ENCODE measurements at regions not wholly inside any gene's neighbourhood (a gene's known extent, or its start where the extent isn't known, plus 50 kb on each side); places are given as distances from the start of the nearest gene placed in this dataset.

DNA sequence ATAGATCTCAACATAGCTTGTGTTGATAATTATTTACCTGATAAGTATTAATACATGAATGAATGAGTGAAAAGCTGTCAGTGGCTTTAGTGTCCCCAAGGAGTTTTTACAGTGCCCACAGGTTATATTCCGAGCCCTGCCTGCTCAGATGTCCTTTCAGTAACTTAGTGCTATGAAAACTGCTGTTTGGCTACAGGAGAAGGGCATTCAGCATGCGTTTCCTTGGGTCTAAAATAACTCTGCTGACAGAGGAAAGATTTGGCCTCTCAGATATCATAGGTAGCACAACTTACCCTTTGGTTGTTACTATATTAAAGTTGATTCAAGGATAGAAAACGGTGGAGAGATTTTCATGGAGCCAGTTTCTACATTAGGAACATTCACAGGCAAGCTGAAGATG lies 241.0 kb downstream of the ETAA1 start:
- Mint-ChIP-seq H3K36me3 (no peaks in the 10 kb centered on the region), H3K27me3 (no peaks in the 10 kb centered on the region), H3K4me1 (no peaks in the 10 kb centered on the region), H3K27ac (no peak overlapping the region), H3K9me3 (peaks cover 0 to 2% (median 0%) of the 10 kb centered on the region in 3 donors), H3K4me3 (no peak overlapping the region)

GRCh38 chr2:67641312-67642045 lies 244.3 kb downstream of the ETAA1 start:
- Mint-ChIP-seq H3K9me3 (peaks cover 1 to 3% (median 2%) of the 10 kb centered on the region in 3 donors), H3K27me3 (no peaks in the 10 kb centered on the region), H3K36me3 (no peaks in the 10 kb centered on the region), H3K4me3 (no peak overlapping the region), H3K27ac (no peak overlapping the region), H3K4me1 (no peaks in the 10 kb centered on the region)

DNA sequence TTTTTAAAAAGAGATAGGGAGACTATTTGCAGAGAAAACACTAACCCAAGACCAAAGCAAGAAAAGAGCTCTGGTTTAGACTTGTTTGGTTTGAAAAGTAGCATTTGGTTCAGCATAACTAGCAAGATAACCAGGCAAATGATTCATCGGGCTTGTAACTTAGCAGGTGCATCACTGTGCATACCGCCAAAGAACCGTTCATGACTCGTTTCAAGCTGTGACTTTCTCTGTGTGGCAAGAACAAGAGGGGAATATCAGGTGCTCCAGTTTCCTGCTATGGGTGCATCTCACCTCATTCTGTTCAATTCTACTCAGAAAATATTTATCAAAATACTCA lies 244.9 kb downstream of the ETAA1 start:
- H3K4me3 Mint-ChIP-seq = no peak overlapping the region
- H3K4me1 Mint-ChIP-seq = no peaks in the 10 kb centered on the region
- peaks cover 3 to 9% (median 7%) of the 10 kb centered on the region in 3 donors for H3K9me3 Mint-ChIP-seq
- no peaks in the 10 kb centered on the region for H3K36me3 Mint-ChIP-seq
- H3K27ac Mint-ChIP-seq = no peak overlapping the region
- no peaks in the 10 kb centered on the region for H3K27me3 Mint-ChIP-seq

GRCh38 chr2:67642961-67643360 lies 245.8 kb downstream of the ETAA1 start:
- H3K36me3 Mint-ChIP-seq = no peaks in the 10 kb centered on the region
- no peak overlapping the region for H3K27ac Mint-ChIP-seq
- H3K4me1 Mint-ChIP-seq = no peaks in the 10 kb centered on the region
- H3K4me3 Mint-ChIP-seq = no peak overlapping the region
- peaks cover 5 to 11% (median 9%) of the 10 kb centered on the region in 3 donors for H3K9me3 Mint-ChIP-seq
- H3K27me3 Mint-ChIP-seq = no peaks in the 10 kb centered on the region

- Mint-ChIP-seq H3K27ac (no peak overlapping the region), H3K27me3 (no peaks in the 10 kb centered on the region)
Measured at GRCh38 chr2:67645280-67646138, 248.4 kb downstream of the ETAA1 start.

DNA sequence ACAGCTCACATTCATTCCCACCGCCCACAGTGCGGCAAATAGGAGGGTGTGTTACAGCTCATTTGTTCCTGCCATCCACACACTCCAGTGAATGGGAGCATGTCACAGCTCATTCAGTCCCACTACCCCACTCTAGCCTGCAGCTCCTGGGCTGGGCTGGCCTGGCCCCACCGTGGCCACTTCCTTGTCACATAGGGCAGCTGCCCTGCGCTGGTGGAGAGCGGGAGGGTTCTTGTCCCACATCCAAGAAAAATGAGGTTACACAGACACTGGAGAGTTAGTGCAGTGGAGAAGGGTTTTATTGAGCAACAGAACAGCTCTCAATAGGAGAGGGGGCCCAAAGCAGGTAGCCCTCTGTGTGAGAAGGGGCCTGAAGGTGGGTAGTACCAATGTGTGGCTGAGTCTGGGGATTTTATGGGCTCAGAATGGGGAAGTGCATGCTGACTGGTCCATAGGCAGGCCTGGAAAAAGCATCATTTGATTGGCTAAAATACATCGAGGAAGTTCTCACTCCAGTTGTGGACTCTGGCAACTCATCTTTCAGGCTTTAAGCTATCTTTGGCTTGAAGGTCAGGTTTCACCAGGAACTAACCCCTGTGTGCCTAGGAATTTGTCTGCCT lies 249.7 kb downstream of the ETAA1 start:
- Mint-ChIP-seq H3K4me1 (no peaks in the 10 kb centered on the region), H3K36me3 (peaks cover 1% of the 10 kb centered on the region), H3K27ac (peak overlapping the region in 1 of 3 donors; percentile 55), H3K4me3 (peak overlapping the region in 1 of 4 donors; percentile 43), H3K9me3 (peaks cover 5 to 11% (median 9%) of the 10 kb centered on the region in 3 donors), H3K27me3 (no peaks in the 10 kb centered on the region)

More at GRCh38 chr2:67645280-67646138, 248.4 kb downstream of the ETAA1 start:
- no peaks in the 10 kb centered on the region for H3K4me1 Mint-ChIP-seq
- H3K4me3 Mint-ChIP-seq = no peak overlapping the region
- H3K9me3 Mint-ChIP-seq = peaks cover 5 to 11% (median 9%) of the 10 kb centered on the region in 3 donors
- peaks cover 1% of the 10 kb centered on the region for H3K36me3 Mint-ChIP-seq

DNA sequence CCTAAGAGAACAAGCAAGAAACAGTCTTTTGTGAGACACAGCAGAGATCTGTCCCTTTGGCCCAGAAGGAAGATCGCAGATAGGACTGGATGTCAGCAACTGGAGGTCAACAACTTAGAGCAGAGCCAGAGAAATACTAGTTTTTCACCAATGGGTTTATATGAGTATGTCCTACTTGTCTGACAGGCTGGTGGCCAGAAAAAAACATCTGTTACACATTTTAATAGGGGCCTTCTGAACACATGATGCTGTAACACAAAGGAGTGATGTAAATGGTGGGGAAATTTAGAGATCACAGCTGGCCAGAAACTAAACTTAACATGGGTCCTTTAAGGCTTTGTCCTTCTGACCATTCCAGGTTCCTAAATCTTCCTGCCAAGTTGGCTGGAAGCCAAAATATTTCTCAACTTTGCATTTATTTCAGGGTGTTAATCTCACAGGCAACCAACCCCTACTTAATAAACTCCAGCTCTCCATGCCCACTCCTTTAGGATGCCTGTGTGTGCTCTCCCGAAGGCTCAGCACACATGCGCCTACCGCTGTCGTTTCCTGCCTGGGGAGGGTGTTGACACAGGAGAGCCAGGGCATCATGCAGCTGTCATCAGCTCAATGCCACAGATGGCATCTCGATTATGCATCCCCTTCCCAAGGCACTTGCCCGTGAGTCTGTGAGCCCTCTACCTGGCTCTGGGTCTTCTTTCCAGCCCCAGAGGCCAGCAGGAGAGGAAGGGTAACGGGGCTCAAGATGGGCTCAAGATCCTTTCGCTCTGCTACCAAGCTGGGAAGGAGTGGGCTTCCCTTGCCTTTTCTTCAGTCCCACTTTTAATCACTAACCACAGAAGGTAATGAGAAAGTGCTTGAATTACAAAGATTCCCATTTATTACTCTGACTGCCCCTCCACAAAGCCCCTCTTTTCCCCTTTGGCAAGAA lies 252.5 kb downstream of the ETAA1 start:
- H3K27me3 Mint-ChIP-seq = no peaks in the 10 kb centered on the region
- no peak overlapping the region for H3K27ac Mint-ChIP-seq
- peaks cover 8 to 24% (median 9%) of the 10 kb centered on the region in 3 donors for H3K9me3 Mint-ChIP-seq
- no peaks in the 10 kb centered on the region for H3K4me1 Mint-ChIP-seq
- H3K36me3 Mint-ChIP-seq = peaks cover 1% of the 10 kb centered on the region
- no peak overlapping the region for H3K4me3 Mint-ChIP-seq

- Mint-ChIP-seq H3K36me3 (peaks cover 1% of the 10 kb centered on the region), H3K27me3 (peaks cover 1% of the 10 kb centered on the region), H3K27ac (no peak overlapping the region), H3K4me1 (no peaks in the 10 kb centered on the region), H3K9me3 (peaks cover 7 to 24% (median 10%) of the 10 kb centered on the region in 3 donors), H3K4me3 (no peak overlapping the region)
Measured at GRCh38 chr2:67650291-67651133, 253.4 kb downstream of the ETAA1 start.

DNA sequence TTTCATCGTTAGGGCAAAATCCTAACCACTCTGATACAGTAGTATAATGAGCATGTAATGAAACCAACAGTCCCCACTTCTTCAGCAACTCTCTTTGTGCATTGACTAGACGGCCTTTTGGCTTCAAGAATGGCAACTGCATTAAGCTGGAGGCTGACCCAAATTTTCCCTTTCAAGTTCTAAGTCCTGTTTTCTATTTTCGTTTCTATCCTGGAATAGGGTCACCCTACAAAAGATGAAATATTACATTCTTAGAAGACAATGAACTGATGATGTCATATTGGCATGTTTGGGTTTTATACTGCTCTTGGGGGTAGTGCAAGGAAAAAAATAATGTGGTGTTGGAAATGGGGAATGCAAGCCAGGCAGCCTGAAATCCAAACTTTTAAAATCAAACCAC lies 254.4 kb downstream of the ETAA1 start:
- Mint-ChIP-seq H3K36me3 (peaks cover 1% of the 10 kb centered on the region), H3K4me3 (no peak overlapping the region), H3K27me3 (peaks cover 1% of the 10 kb centered on the region), H3K27ac (no peak overlapping the region), H3K4me1 (no peaks in the 10 kb centered on the region), H3K9me3 (peaks cover 7 to 20% (median 9%) of the 10 kb centered on the region in 3 donors)

- Mint-ChIP-seq H3K27me3 (peaks cover 1% of the 10 kb centered on the region), H3K4me1 (no peaks in the 10 kb centered on the region), H3K4me3 (no peak overlapping the region), H3K9me3 (peaks cover 2 to 12% (median 5%) of the 10 kb centered on the region in 3 donors), H3K27ac (no peak overlapping the region), H3K36me3 (peaks cover 1% of the 10 kb centered on the region)
Measured at GRCh38 chr2:67652679-67653078, 255.5 kb downstream of the ETAA1 start.

GRCh38 chr2:67656875-67657274 lies 259.7 kb downstream of the ETAA1 start:
- Mint-ChIP-seq H3K9me3 (peaks cover 2 to 21% (median 6%) of the 10 kb centered on the region in 3 donors), H3K4me1 (no peaks in the 10 kb centered on the region)

DNA sequence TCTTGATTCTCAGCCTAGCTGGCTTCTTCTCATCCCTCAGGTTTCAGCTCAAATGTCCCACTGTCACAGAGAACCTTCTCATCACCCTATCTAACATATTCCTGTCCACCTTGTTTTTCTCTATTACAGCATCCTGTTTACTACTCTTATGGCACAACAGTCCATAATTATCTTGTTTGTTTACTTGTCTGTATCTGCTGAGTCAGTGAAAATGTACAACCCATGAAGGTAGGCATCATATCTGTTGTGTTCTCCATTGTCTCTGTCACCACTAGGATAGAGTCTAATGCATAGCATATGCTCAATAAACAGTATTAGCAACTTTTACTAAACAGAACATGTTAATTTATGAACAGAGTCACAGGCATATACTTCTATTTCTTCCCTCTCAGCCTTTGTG lies 261.7 kb downstream of the ETAA1 start:
- Mint-ChIP-seq H3K27ac (no peak overlapping the region), H3K27me3 (peaks cover 5% of the 10 kb centered on the region), H3K9me3 (peaks cover 2 to 10% (median 3%) of the 10 kb centered on the region in 3 donors), H3K4me1 (no peaks in the 10 kb centered on the region), H3K36me3 (no peaks in the 10 kb centered on the region), H3K4me3 (no peak overlapping the region)

More at GRCh38 chr2:67656875-67657274, 259.7 kb downstream of the ETAA1 start:
- Mint-ChIP-seq H3K27me3 (peaks cover 5% of the 10 kb centered on the region), H3K36me3 (no peaks in the 10 kb centered on the region), H3K27ac (no peak overlapping the region), H3K4me3 (no peak overlapping the region)

DNA sequence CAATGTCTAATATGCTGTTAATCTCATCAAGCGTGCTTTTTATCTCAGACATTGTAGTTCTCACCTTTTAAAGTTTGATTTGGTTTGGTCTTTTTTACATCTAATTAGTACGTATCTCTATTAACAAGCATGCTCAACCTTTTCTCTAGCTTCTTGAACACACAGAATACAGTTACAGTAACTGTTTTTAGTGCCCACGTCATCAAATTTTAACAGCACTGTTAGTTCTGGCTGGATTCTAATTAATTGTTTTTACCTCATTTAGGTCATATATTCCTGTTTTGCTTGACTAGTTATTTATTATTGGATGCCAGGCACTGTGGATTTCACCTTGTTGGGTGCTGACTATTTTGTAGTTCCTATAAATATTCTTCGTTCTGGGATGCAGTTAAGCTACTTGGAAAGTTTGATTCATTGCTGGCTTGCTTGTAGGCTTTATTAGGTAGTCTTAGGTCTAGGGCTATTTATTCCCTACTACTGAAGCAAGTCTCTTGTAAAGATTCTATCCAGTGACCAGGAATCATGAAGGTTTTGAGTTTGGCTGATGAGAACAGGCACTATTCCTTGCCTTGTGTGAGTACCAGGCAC lies 263.0 kb downstream of the ETAA1 start:
- H3K9me3 Mint-ChIP-seq = peaks cover 2 to 9% (median 2%) of the 10 kb centered on the region in 3 donors
- peaks cover 5% of the 10 kb centered on the region for H3K27me3 Mint-ChIP-seq
- no peaks in the 10 kb centered on the region for H3K4me1 Mint-ChIP-seq
- no peaks in the 10 kb centered on the region for H3K36me3 Mint-ChIP-seq
- H3K27ac Mint-ChIP-seq = no peak overlapping the region
- no peak overlapping the region for H3K4me3 Mint-ChIP-seq

All from IgD-negative memory B cell (primary cell).